ENCODE measurements at regions not wholly inside any gene's neighbourhood (a gene's known extent, or its start where the extent isn't known, plus 50 kb on each side); places are given as distances from the start of the nearest gene placed in this dataset.

DNA sequence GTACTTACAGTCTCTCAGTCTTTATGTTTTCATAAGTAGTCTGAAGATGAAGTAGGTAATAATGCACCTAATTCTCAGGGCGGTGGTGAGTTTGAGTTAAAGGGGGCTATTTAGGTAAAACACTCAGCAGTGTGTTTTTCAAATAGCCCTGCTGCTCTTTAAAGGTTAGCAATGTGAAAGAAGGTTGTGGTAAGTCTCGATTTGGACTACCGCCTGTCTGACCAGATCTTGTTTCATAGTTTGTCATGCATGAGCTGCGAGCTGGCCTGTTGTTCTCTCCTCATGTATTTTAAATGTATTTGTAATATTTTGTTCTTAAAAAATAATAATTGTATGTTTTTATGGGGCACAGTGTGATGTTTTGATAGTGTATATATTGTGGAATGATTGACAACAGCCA, 340.2 kb downstream of the DHX35 start:
- DNase-seq (ENCODE audit: low spot score) = no peak

DNA sequence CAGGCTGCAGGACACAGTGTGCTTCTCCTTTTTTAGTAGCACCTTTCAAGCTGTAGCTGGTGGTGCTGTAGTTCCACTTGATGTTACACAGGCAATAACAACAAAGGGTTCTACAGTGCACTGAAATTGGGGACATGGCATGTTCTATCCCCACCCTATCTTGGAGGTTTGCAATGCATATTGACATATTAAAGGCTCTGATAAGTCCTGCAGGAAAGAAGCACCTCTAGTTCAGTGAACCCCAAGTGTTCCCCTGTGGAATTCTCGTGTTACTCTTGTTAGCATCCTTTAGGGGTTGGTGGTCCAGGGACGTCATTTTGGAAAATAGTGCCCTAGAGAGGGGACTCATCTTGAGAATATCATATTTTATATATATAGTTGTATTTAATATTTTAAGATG, 337.6 kb downstream of the DHX35 start:
- DNase-seq (ENCODE audit: low spot score) = no peak

DNA sequence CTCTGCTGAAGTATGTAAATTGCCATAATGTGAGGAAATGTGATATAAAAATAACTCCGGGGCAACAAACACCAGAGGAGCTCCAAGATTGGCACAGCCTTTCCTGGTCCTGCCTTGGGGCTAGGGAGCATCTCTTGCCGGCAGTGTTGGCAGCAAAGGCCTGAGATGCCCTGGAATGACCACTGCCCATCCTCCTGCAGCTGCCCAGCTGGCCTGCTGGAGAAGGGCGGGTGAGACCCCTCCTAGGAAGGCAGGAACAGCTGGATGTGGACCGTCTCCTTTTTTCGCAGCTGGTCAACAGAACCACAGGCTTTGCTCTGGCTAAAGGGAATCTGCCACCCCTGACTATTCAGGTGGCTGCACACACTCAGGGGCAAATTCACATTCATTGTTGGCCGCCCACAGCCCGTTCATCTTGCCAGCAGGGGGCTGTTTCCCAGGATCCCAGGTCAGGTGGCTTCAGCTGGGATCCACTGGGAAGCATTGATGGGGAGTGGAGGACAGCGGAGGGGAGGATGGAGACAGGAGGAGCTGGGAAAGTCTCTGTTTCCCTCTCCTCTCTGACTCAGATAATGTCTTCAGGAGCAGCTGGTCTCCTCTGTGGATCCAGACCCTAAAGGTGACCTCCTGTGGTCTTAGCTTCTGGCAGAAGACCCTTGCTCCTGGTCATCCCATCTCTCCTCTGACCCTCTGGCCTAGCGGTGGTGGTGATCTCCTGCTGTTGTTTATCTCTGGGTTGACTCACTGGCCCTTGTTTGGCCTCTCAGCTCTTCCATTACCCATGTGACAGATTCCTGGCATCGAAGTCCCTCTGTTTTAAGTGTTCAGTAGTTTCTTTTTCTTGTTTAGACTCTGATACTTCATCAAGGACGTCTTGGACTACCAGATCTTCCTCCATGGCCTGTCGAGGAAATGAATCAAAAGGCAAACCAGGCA, 336.7 kb downstream of the DHX35 start:
- no peak for DNase-seq (ENCODE audit: low spot score)

DNA sequence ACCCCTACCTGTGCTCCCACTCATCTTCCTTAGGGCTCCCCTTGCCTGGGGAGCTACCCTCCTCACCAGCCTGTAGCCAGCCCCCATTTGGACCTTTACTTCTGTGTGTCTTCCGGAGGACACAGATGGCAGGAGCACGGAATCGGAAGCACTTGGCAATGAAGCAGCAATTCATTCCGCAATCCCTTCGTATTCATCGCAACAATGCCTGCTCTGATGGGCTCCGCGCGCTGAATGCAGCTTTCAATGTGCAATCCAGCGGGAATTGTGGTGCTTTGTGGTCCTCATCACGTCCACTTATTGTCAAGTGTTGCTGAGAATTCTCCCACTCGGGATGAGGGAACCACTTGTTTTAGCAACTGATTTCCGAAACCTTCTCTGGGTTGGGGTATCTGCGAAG, 336.0 kb downstream of the DHX35 start:
- DNase-seq (ENCODE audit: low spot score) = no peak

DNA sequence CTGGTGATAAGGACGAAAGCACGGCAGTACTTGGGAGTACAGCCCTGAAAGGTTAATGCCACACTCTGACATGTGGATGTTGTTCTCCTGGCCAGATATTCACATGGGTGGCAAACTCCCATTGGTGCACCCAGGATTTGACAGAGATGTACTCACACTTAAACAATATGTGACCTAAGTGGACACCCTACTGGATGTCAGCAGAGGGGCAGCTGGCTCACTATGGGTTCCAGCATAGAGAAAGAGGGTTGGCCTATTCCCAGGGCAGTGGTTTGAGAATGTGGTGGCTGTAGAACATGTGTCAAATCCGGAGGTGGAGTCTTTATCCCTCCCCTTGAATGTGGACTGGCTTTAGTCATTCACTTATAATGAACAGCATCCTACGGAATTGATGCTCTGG, 333.2 kb downstream of the DHX35 start:
- DNase-seq (ENCODE audit: low spot score) = no peak

DNA sequence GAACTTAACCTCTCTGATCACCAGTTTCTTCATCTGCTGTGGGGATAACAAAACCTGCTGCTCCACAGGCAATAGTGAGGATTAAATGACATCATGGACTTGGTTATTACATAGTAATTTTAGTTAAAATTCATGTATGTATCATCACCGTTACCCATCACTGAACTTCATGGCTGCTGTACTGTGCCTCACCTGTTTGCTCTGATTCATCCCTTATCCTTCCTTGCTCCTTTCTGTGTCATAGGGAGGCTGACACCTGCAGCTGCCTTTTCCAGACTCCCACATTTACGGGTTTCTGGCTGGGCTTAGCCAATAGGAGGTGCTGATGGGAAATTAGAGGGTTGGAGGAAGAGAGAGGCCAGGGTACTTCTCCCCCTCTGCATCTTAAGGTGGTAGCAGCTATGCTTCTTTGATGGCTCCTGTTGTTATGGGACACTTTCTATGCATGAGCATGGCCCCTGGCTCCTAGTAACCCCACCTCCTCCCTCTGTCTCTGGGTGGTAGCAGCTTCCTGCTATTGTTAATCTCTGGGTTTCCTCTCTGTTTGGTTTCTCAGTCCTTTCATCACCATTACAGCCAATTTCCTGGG, 332.1 kb downstream of the DHX35 start:
- no peak for DNase-seq (ENCODE audit: low spot score)

DNA sequence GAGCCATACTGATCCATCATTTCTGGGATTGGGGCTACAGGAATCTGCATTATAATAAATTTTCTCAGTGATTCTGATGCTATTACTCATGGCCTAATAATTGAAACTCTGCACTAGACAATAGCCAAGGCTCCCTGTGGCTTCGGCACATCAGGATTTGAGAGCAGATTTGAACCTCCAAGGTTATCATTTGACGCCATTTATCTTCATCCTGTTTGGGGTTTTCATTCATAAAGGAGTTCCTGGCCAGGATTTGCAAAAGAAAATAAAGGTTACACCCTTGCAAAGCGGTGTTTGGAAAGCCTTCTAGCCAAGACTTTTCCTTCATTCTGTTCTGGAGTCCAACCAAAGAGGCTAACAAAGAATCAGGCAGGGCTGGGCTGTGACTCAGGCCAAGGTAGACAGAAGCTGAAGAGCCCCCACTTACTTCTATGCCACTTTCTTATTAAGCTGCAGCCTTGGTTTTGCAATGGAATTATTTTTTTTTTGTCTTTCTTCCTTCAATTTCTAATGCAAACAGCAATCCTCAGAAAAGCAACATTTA, 330.1 kb downstream of the DHX35 start:
- DNase-seq (ENCODE audit: low spot score) = no peak

DNA sequence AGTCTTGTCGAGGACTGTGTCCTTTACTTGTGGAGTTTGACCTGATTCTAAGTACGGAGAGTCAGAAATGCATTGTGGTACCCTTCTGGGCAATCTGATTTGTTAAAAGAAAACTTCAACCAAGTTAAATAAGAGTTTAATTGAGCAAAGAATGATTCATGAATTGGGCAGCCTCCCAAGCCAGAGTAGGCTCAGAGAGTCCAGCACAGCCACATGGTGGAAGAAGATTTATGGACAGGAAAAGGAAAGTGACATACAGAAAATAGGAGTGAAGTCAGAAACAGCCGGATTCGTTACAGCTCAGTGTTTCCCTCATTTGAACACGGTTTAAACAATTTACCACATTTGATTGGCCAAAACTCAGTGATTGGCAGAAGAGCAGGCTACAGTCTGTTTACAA, 329.2 kb downstream of the DHX35 start:
- DNase-seq (ENCODE audit: low spot score) = no peak

DNA sequence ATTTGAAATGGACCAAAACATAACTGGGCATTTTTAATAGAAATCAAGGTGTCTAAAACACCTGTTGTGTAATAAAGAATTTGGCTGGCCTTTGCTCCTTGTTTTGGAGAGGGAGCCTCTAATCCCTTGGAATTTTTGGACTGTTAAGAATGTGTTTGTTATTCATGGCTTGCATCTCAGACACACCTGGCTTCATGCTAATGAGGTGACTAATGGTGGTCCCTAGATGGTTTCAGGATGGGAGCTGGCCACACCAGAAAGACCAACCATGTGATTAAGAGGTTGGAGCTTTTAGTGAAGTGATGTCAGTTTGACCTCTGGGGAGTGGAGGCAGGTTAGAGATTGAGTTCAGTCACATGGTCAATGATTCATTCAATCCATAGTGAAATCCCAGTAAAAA, 328.4 kb downstream of the DHX35 start:
- no peak for DNase-seq (ENCODE audit: low spot score)

DNA sequence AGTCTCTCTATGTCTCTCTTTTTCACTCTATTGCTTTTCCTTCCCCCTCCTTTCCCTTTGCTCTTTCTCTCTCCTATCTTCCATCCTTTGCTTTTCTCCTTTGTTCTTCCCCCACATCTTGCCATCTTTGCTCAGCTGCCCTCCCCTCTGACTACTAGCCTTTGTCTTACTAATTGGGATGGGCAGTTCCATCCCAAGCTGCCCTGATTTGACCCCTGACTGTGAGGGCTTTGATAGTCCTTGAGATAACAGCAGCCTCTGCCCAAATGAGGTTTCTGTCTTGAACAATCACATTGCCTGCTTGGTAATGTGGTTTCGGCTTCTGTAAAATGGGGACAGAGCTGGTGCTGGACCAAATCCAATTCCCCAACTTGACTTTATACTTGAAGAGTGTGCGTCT, 327.7 kb downstream of the DHX35 start:
- no peak for DNase-seq (ENCODE audit: low spot score)

DNA sequence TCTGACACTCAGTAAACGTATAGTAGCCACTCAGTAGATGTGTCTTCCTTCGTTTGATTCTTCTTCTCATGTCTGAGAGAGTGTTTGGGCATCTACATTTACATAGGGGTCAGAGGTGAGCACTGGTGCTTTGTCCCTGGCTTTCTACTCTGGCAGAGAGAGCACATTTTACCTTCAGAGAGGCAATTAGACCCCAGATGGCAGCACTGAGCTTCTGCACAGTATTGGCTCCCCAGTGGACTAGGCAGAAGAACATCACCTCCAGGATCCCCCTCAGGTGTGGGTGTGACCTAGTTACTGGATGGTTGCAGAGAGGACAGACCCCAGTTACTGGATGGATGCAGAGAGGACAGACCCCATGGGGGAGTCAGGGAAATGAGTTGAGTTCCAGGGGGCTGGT, 327.2 kb downstream of the DHX35 start:
- DNase-seq (ENCODE audit: low spot score) = no peak

DNA sequence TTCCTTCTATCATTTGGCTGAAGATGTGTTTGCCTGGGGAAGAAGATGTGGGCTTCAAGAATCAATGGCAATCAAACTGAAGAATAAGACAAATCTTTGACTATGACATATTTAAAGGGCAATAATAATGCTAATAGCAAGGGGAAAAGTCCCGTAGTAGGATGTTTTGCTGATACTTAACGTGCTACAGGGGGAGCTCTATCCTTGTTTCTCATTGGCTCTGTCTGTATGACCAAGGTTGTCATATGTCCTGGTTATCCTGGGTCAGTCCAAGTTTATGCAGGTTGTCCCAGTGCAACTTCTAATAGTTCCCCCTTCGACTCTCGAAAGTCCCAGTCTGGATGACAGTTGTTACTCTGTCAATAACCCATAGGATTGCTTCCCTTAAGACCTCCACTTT, 321.3 kb downstream of the DHX35 start:
- no peak for DNase-seq (ENCODE audit: low spot score)

DNA sequence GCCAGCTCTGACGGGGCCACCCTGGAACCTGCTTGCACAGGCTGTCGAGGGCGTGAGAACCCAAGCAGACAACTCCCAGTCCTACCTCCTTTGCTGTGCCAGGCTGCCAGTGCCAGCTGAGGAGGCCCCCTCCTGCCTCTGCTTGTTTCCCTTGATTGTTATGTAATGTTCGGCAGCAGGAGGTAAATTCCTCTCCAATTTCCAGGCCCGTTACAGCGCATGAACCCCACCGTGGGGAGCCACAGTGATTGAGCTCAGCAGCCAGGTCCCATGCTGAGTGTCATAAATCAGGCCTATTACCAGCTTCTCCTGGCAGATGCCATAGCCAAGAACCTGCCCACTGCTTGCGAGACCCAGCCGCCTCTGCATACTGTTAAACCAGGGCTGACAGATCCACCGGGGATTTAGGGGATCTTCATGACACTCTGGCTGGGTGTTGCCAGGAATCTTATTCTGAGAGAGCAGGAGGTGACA, 320.5 kb downstream of the DHX35 start:
- DNase-seq (ENCODE audit: low spot score) = no peak

DNA sequence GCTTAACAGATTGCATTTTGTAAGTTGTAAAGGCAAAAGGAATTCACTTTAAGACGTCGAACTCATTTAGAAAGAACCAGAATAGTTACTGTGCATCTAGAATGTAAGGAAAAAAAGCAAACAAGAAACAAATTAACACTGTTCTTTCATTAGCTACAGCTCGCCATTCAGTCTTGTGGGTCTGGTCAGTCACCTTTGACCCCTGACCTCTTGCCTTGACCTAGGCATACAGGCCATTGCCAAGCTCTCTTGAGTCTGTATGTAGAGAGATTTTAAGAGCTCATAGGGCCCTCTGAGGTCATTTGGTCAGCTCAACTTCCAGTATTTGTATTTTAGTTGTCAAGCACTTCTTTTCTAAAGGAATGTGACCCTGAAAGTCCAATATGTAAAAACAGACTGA, 318.7 kb downstream of the DHX35 start:
- DNase-seq (ENCODE audit: low spot score) = no peak

DNA sequence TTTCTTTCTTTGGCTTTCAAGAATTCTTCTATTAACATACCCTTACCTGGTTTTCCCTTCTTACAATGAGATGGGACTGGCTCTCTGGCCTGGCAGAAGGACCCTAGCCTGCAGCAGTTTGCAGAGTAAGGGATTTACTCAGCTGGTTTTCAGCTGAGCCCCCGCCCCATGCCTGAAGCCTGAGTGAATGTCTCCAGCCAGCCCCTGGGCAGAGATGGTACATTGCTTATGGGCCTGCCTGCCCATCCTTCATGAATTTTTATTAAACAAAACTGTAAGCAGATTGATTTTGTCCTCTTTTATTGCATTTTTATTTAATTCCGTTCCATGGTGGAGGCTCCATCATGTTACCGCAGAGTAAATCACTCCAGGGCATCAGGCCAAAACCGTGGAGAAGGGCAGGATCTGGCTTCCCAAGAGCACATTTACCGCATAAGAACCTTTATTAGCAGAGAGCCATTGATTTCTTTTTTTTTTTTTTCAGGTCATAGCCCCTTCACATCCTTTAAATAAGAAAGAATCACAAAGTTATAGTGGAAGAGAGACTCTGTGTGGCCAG, 316.2 kb downstream of the DHX35 start:
- no peak for DNase-seq (ENCODE audit: low spot score)

DNA sequence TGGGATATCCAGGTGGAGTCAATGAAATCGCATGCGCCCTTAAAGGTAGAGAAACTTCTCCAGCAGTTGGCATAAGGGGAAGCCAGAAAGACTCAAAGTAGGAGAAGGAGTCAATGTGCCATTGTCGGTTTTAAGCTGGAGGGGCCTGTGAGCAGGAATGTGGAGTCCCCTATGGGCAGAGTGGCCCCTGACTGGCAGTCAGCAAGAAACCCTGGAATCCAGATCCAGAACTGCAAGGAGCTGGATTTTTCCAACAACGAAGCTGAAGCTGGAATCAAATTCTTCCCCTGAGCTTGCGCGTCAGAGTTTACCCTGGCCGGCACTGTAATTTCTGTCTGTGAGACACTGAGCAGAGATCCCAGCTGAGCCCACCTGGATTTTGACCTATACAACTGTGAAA, 315.0 kb downstream of the DHX35 start:
- DNase-seq (ENCODE audit: low spot score) = no peak

DNA sequence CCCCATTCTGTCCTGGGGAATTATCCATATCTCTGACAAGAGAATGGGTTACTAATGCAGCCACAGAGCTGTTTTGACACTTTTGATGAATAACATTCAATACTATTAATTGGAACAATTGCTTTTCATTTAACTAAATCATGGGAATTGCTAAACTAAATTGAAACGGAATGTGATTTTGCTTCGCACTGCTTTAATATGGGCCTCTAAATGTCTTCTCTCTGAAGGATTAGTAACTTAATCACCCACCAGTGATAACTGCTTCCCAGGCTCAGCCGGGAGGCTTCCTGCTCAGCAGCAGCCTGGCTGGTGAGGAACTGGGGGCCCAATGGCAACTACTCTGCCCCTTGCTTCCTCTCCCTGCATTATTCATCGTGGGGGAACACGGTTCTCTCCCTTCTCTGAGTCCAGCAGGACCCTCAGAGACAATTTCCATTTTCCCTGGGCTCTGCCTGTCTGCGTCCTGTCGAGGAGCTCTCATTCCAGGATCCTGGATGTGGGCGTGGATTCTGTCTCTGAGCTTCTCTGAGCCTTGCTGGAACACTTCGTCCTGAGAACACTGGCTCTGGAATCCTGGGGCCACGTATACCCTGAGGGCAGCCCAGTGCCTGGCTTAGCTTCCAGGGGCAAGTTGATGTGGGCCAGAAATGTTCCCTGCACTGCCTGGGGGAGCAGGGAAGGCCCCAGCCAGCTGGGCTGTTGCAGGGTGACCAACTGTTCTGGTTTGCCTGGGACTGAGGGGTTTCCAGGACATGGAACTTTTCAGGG, 308.9 kb downstream of the DHX35 start:
- DNase-seq (ENCODE audit: low spot score) = no peak

DNA sequence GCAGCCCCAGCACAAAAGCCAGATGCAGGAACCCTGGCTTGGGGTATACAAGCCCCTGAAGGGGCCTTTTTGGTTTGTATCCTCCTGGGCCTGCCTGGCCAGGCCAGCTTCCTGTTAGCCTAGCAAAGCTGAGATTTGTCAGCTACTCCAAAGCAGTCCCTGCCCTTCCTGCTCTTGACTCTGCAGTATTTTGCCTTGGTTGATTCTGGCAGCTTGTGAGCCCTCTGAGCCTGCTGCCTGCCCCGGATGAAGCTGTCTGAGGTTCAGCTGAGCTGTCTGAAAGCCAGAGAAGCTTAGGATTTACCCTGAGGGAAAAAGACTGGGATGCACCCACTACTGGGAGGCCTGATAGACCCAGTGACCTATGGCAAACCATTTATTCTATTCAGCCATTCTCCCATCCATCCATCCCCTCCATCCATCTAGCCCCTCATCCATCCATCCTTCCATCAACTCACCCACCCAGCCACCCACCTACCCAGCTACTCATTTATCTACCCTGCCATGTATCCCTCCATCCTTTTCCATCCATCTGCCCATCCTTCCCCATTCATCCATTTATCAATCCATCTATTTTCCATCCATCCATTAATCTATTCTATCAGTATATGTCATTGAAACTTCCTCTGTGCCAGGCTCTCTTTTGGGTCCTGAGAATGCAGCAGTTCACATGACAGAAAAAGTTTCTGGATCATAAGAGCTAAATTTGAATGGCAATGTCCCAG, 307.5 kb downstream of the DHX35 start:
- no peak for DNase-seq (ENCODE audit: low spot score)

DNA sequence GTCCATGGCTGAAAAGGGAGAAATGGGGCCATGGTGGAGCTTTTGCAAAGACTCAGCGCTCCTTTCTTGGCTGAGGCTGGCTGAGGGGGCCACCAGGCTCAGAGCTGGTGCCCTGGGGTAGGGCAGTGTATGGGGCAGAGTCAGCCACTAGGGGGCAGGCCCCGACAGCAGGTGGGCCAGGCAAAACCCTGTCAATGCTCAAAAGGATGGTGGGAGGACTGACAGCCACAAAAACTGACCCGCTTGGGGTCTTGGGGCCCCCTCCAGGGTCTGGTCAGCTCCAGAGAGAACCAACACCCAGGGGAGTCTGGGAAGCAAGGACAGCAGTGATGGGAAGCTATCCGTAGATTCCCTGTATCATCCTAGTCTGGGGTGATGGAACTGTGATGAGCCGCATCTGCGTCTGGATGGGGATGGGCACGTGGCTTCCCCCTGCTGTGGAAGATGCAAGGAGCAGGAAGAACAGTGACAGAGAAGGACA, 306.9 kb downstream of the DHX35 start:
- peak; percentile 10 for DNase-seq (ENCODE audit: low spot score)

DNA sequence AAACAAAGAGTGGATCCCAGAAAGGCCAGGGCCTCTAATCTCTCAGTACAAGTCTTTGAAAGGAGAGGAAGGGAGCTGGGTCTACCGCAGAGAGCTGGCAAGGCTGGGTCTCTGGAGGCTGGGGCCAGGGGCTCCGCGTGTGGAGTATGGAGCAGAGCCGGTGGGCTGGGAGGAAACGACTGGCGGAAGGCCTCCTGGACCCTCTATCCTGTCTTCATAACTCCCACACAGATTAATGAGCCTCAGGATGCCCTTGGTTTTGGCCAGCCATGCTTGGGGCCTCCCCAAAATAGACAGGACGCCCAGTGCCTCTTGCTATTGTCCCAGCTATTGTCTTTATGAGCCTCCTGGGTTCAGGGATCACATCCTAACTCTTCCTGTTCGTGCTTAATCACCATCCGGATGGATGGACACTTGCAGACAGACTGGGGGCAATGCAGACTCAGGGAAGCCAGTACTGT, 306.4 kb downstream of the DHX35 start:
- no peak for DNase-seq (ENCODE audit: low spot score)

DNA sequence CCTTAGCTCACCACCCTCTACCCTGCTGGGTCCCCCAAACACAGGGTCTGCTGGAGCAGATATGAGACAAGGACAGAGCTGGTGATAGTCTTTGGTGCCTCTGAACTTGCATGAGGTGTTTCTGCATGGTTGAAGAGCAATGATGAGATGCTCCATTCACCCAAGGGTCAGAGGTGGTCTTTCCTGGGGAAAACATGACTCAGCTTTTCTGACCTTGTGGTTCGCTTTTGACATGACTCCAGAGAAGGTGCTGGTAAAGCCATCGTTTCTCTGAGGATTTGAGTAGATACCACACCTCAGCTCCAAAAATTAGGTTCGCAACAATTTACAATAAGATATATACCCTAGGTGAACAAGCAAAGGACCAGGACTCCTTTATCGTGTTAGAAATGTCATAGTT, 304.8 kb downstream of the DHX35 start:
- no peak for DNase-seq (ENCODE audit: low spot score)

Data from LoVo (cell line).